ENCODE measurements at regions not wholly inside any gene's neighbourhood (a gene's known extent, or its start where the extent isn't known, plus 50 kb on each side); places are given as distances from the start of the nearest gene placed in this dataset.
"Not testable (repeated sequence)": the region's sequence is repeated elsewhere in the genome, so short reads cannot be mapped to it uniquely, and the experiment has no call there.

- no peak for TF ChIP-seq CTCF (IDR thresholded peaks at IDR 0.05)
- TF ChIP-seq POLR2A (IDR thresholded peaks at IDR 0.05) = no peak
- no peak overlapping the region for H3K4me3 ChIP-seq
- H3K27me3 ChIP-seq = no peaks in the 10 kb centered on the region
- H3K9me3 ChIP-seq = no peaks in the 10 kb centered on the region
- intact Hi-C loops (cut with DNase I) = no loop called here
- ATAC-seq (no peak), DNase-seq (no peak)
- H3K36me3 ChIP-seq (replicated peaks in 1 of 2; ENCODE audit: insufficient read depth in 1 of 2, low read depth in 2 of 2) = no peaks in the 10 kb centered on the region
- no peak overlapping the region for H3K27ac ChIP-seq
- 87 to 92% methylated on average over 18 to 26 of the region's 26 CpGs for WGBS, 2 donors
- no peaks in the 10 kb centered on the region for H3K4me1 ChIP-seq
Measured at GRCh38 chr3:106135451-106136160, 266.8 kb upstream of the CBLB start.

GRCh38 chr3:106139826-106140225 lies 271.0 kb upstream of the CBLB start:
- no peak for DNase-seq
- H3K9me3 ChIP-seq = no peaks in the 10 kb centered on the region
- WGBS, 2 donors = 38 to 41% methylated on average over 1 of the region's 1 CpG
- H3K36me3 ChIP-seq (replicated peaks in 1 of 2; ENCODE audit: insufficient read depth in 1 of 2, low read depth in 2 of 2) = no peaks in the 10 kb centered on the region
- intact Hi-C loops (cut with DNase I) = no loop called here
- H3K27me3 ChIP-seq = no peaks in the 10 kb centered on the region
- no peak overlapping the region for H3K4me3 ChIP-seq
- no peak for TF ChIP-seq CTCF (IDR thresholded peaks at IDR 0.05)
- TF ChIP-seq POLR2A (IDR thresholded peaks at IDR 0.05) = no peak
- ATAC-seq = no peak
- H3K27ac ChIP-seq = no peak overlapping the region
- no peaks in the 10 kb centered on the region for H3K4me1 ChIP-seq

GRCh38 chr3:106140431-106140830 lies 271.6 kb upstream of the CBLB start:
- TF ChIP-seq CTCF (IDR thresholded peaks at IDR 0.05) = no peak
- TF ChIP-seq POLR2A (IDR thresholded peaks at IDR 0.05) = no peak
- no peaks in the 10 kb centered on the region for H3K27me3 ChIP-seq
- intact Hi-C loops (cut with DNase I) = no loop called here
- DNase-seq = no peak
- no peak for ATAC-seq
- H3K4me3 ChIP-seq = no peak overlapping the region
- no peaks in the 10 kb centered on the region for H3K9me3 ChIP-seq
- no peak overlapping the region for H3K27ac ChIP-seq
- H3K36me3 ChIP-seq (replicated peaks in 1 of 2; ENCODE audit: insufficient read depth in 1 of 2, low read depth in 2 of 2) = no peaks in the 10 kb centered on the region
- H3K4me1 ChIP-seq = no peaks in the 10 kb centered on the region

- no peak overlapping the region for H3K27ac ChIP-seq
- 73 to 74% methylated on average over 2 of the region's 2 CpGs for WGBS, 2 donors
- no peak overlapping the region for H3K4me3 ChIP-seq
- H3K36me3 ChIP-seq (replicated peaks in 1 of 2; ENCODE audit: insufficient read depth in 1 of 2, low read depth in 2 of 2) = no peaks in the 10 kb centered on the region
- no peaks in the 10 kb centered on the region for H3K27me3 ChIP-seq
- H3K9me3 ChIP-seq = no peaks in the 10 kb centered on the region
- ATAC-seq = no peak
- no peak for DNase-seq
- intact Hi-C loops (cut with DNase I) = no loop called here
- TF ChIP-seq CTCF (IDR thresholded peaks at IDR 0.05) (no peak), POLR2A (IDR thresholded peaks at IDR 0.05) (no peak)
- H3K4me1 ChIP-seq = no peaks in the 10 kb centered on the region
Measured at GRCh38 chr3:106144030-106144429, 275.2 kb upstream of the CBLB start.

- H3K4me1 ChIP-seq; H3K4me3 ChIP-seq; H3K27me3 ChIP-seq; H3K36me3 ChIP-seq (replicated peaks in 1 of 2; ENCODE audit: insufficient read depth in 1 of 2, low read depth in 2 of 2); H3K27ac ChIP-seq; ATAC-seq; intact Hi-C loops (cut with DNase I); H3K9me3 ChIP-seq; DNase-seq: not testable (repeated sequence)
- 88 to 92% methylated on average over 21 to 27 of the region's 28 CpGs for WGBS, 2 donors
Measured at GRCh38 chr3:106148440-106149082, 279.7 kb upstream of the CBLB start.

Data from body of pancreas (tissue), 4 donors.